ENCODE measurements at regions not wholly inside any gene's neighbourhood (a gene's known extent, or its start where the extent isn't known, plus 50 kb on each side); places are given as distances from the start of the nearest gene placed in this dataset.

GRCh38 chr13:34623331-34623730 is 318.7 kb upstream of the NBEA start:
- no peak overlapping the region for H3K4me3 ChIP-seq (ENCODE audit: low read length)
- no peak for TF ChIP-seq CTCF (conservative IDR thresholded peaks at IDR 0.05; ENCODE audit: low read length)
- DNase-seq (ENCODE audit: low read depth): no peak

- no peak for DNase-seq (ENCODE audit: low read depth)
Measured at GRCh38 chr13:34627509-34628208, 314.4 kb upstream of the NBEA start.

GRCh38 chr13:34628209-34628682 is 313.8 kb upstream of the NBEA start:
- DNase-seq (ENCODE audit: low read depth): no peak
- H3K4me3 ChIP-seq (ENCODE audit: low read length): no peak overlapping the region
- TF ChIP-seq CTCF (conservative IDR thresholded peaks at IDR 0.05; ENCODE audit: low read length): no peak

More at GRCh38 chr13:34627509-34628208, 314.4 kb upstream of the NBEA start:
- no peak for TF ChIP-seq CTCF (conservative IDR thresholded peaks at IDR 0.05; ENCODE audit: low read length)
- H3K4me3 ChIP-seq (ENCODE audit: low read length): no peak overlapping the region

GRCh38 chr13:34634448-34634847 is 307.6 kb upstream of the NBEA start:
- H3K4me3 ChIP-seq (ENCODE audit: low read length): no peak overlapping the region
- DNase-seq (ENCODE audit: low read depth): no peak
- no peak for TF ChIP-seq CTCF (conservative IDR thresholded peaks at IDR 0.05; ENCODE audit: low read length)

- DNase-seq (ENCODE audit: low read depth): no peak
- TF ChIP-seq CTCF (conservative IDR thresholded peaks at IDR 0.05; ENCODE audit: low read length): no peak
- H3K4me3 ChIP-seq (ENCODE audit: low read length): no peak overlapping the region
Measured at GRCh38 chr13:34637138-34637537, 304.9 kb upstream of the NBEA start.

- no peak for DNase-seq (ENCODE audit: low read depth)
- TF ChIP-seq CTCF (conservative IDR thresholded peaks at IDR 0.05; ENCODE audit: low read length): no peak
- H3K4me3 ChIP-seq (ENCODE audit: low read length): no peak overlapping the region
Measured at GRCh38 chr13:34637636-34638035, 304.4 kb upstream of the NBEA start.

- no peak overlapping the region for H3K4me3 ChIP-seq (ENCODE audit: low read length)
- no peak for TF ChIP-seq CTCF (conservative IDR thresholded peaks at IDR 0.05; ENCODE audit: low read length)
- no peak for DNase-seq (ENCODE audit: low read depth)
Measured at GRCh38 chr13:34638897-34639296, 303.2 kb upstream of the NBEA start.

Data from AG10803 (cell line).